Muscle of leg (tissue), 3 donors: ENCODE measurements at regions not wholly inside any gene's neighbourhood (a gene's known extent, or its start where the extent isn't known, plus 50 kb on each side); places are given as distances from the start of the nearest gene placed in this dataset.

Source experiments
- DNase-seq: peaks from one replicate; pipeline ENCODE4 v3.0.0; 2013
- H3K27ac ChIP-seq: one replicate; pipeline ENCODE4 v1.5.1; 2013; ENCODE audit warnings: mild to moderate bottlenecking, low read length, control low read depth
- H3K27me3 ChIP-seq: one replicate; pipeline ENCODE4 v1.6.1; 2013; ENCODE audit warnings: low read length; ENCODE audit not compliant: control insufficient read depth, insufficient read depth
- H3K36me3 ChIP-seq: one replicate; pipeline ENCODE4 v1.6.1; 2013; ENCODE audit warnings: low read length; ENCODE audit not compliant: control insufficient read depth, insufficient read depth
- H3K4me1 ChIP-seq: one replicate; pipeline ENCODE4 v1.6.1; 2013; ENCODE audit warnings: low read length; ENCODE audit not compliant: control insufficient read depth, insufficient read depth
- H3K4me3 ChIP-seq: one replicate; pipeline ENCODE4 v1.5.1; 2013; ENCODE audit warnings: low read length, control low read depth
- H3K9me3 ChIP-seq: replicated peaks from 2 replicates; pipeline ENCODE4 v1.6.1; 2013; ENCODE audit warnings: low read depth, low read length; ENCODE audit not compliant: control insufficient read depth
- WGBS: methylation state at CpG from one replicate; pipeline ENCODE4 v1.1.5; 2013; ENCODE audit warnings: missing lambda C conversion rate; ENCODE audit not compliant: insufficient coverage; 5-methylcytosine and 5-hydroxymethylcytosine counted together

DNA sequence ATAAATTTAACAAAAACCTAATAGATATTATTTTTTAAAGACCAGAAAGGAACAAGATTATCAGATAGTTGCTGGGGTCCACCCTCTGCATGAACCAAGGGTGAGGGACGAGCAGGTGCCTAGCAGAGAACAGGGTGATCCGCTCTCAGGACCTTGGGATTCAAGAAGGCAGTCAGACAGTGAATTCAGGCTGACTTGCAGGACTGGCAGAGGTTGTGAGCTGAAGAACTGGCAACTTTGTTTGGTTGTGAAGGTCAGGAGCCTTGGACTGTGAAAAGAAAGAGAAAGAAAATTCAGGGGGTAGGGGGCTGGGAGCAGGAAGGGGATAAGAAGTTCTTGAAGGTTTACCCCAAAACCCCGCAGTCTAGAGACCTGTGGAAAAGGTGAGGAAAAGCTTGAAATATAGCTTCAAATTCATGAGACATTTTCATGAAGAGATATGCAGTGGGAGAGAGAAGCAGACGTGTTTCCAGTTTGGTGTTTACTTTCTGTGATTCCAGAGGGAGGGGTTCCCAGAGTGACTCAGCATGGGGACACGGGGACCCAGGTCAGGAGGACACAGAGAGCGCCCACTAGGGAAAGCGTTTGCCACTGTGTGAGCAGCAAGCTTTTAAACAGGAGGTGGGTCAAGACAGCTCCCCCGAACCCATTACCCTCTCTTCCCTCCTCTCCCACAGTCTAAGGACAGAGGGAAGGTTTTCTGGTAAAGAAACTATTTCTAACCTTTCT lies 217.2 kb upstream of the UMPS start:
- WGBS: 71% methylated on average over 6 of the region's 8 CpGs
- Histone ChIP-seq H3K36me3 (no peaks in the 10 kb centered on the region), H3K27me3 (no peaks in the 10 kb centered on the region), H3K4me3 (no peak overlapping the region), H3K27ac (no peak overlapping the region), H3K9me3 (no peaks in the 10 kb centered on the region), H3K4me1 (peaks cover 2% of the 10 kb centered on the region)
- DNase-seq: no peak

- no peak overlapping the region for H3K27ac ChIP-seq
- H3K4me3 ChIP-seq: no peak overlapping the region
- no CpG with 5 or more reads among the region's 4 CpGs for WGBS
- H3K4me1 ChIP-seq: peaks cover 2% of the 10 kb centered on the region
- no peaks in the 10 kb centered on the region for H3K36me3 ChIP-seq
- H3K9me3 ChIP-seq: no peaks in the 10 kb centered on the region
- H3K27me3 ChIP-seq: no peaks in the 10 kb centered on the region
- no peak for DNase-seq
Observed at GRCh38 chr3:124513610-124513997, 216.6 kb upstream of the UMPS start.

DNA sequence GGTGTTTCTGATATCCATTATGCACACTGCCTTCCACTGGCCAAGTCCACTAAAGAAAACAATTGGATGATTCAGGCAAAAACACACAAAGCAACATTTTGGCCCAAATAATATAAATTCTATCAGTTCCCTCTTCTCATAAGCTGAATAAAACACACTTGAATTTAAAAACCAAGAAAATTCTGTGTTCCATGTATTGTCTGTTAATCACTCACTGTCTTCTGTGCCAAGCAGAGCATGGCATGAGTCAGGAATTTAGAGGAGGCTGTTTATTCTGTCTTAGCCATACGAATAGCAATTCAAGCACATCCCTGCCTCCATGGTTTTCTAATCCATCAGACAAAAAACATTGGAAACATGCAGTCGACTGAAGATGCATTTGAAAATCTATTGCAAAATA lies 215.6 kb upstream of the UMPS start:
- no peaks in the 10 kb centered on the region for H3K36me3 ChIP-seq
- H3K9me3 ChIP-seq: no peaks in the 10 kb centered on the region
- no peak for DNase-seq
- no CpG with 5 or more reads among the region's 2 CpGs for WGBS
- no peaks in the 10 kb centered on the region for H3K27me3 ChIP-seq
- no peak overlapping the region for H3K4me3 ChIP-seq
- peaks cover 2% of the 10 kb centered on the region for H3K4me1 ChIP-seq
- H3K27ac ChIP-seq: no peak overlapping the region

DNA sequence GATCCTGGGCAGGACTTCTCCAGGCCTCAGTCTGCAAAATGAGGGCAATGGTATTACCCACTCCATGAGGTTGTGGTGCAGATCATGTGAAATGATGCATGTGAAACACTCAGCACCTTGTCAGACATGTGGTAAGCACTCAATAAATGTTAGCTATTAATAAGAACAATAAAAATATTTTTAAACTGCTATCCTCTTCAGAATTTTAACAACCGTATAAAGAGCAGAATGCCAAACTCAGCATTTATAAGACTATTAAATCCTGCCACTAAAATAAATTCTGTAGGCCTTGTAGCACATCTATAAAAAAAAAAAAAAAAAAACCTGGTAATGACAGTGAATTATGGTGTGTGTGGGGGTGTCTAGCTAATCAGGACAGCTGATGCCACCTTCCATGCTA lies 213.9 kb upstream of the UMPS start:
- H3K4me1 ChIP-seq: peaks cover 2% of the 10 kb centered on the region
- no peak for DNase-seq
- no peak overlapping the region for H3K4me3 ChIP-seq
- no CpG with 5 or more reads among the region's 1 CpG for WGBS
- no peaks in the 10 kb centered on the region for H3K27me3 ChIP-seq
- H3K9me3 ChIP-seq: no peaks in the 10 kb centered on the region
- H3K27ac ChIP-seq: no peak overlapping the region
- no peaks in the 10 kb centered on the region for H3K36me3 ChIP-seq

GRCh38 chr3:124517306-124517705 lies 212.9 kb upstream of the UMPS start:
- no peaks in the 10 kb centered on the region for H3K9me3 ChIP-seq
- no peak overlapping the region for H3K27ac ChIP-seq
- no peaks in the 10 kb centered on the region for H3K27me3 ChIP-seq
- DNase-seq: peak; percentile 69
- no peak overlapping the region for H3K4me3 ChIP-seq
- WGBS: no CpG with 5 or more reads among the region's 2 CpGs
- peaks cover 2% of the 10 kb centered on the region for H3K4me1 ChIP-seq
- no peaks in the 10 kb centered on the region for H3K36me3 ChIP-seq

DNA sequence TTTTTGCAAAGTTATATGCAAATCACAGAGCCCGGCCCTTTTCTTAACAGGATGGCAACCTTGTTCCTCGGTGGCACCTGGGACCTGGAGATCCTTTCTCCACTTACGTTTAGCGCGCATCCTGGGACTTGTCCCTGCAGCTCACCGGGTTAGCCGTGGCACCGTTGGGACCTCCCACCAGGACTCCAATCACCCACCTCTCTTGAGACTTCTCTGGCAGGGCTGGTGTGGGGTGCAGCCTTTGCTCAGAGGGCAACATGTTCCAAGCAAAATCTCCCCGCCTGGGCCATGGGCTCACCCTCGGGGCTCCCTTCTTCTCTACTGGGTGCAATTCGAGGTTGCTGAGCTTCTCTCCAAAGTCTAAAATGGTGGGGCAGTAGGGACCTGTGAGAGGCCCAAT lies 211.9 kb upstream of the UMPS start:
- H3K27me3 ChIP-seq: no peaks in the 10 kb centered on the region
- peaks cover 2% of the 10 kb centered on the region for H3K4me1 ChIP-seq
- H3K4me3 ChIP-seq: no peak overlapping the region
- no peaks in the 10 kb centered on the region for H3K9me3 ChIP-seq
- 100% methylated on average over 7 of the region's 11 CpGs for WGBS
- H3K27ac ChIP-seq: no peak overlapping the region
- no peak for DNase-seq
- no peaks in the 10 kb centered on the region for H3K36me3 ChIP-seq

DNA sequence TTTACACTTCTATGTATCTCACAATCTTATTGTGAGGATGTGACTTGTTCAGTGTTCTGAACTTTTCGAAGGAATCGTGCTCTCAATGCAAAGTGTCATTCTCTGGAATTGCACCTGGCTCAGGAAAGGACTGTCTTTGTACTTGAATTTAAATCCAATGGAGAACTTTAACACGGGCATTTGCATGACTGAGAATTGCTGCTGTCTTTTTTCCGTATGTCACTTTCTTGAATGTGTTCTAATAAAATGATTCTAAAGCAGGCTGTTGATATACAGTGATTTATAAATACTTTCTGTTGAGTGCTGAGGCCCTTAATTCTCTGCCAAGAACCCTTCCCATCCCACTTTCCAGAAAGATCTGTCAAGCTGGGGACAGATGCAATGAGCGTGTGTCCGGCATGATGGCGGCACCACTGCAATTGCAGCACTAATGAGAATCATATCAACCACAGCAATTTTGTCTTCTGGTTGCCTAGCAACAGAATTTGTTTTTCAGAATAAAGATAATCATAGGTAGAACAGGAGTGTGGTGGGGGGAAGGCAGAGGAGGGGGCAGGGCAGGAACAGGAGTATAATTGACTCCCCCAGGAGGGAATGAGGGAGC lies 210.6 kb upstream of the UMPS start:
- peaks cover under 1% of the 10 kb centered on the region for H3K9me3 ChIP-seq
- H3K27ac ChIP-seq: no peak overlapping the region
- H3K36me3 ChIP-seq: no peaks in the 10 kb centered on the region
- no peaks in the 10 kb centered on the region for H3K27me3 ChIP-seq
- WGBS: 81% methylated on average over 4 of the region's 7 CpGs
- H3K4me3 ChIP-seq: no peak overlapping the region
- peaks cover 2% of the 10 kb centered on the region for H3K4me1 ChIP-seq
- no peak for DNase-seq

- WGBS: 100% methylated on average over 1 of the region's 5 CpGs
Observed at GRCh38 chr3:124520970-124521369, 209.3 kb upstream of the UMPS start.

GRCh38 chr3:124522082-124522625 lies 208.1 kb upstream of the UMPS start:
- DNase-seq: no peak
- H3K4me1 ChIP-seq: peaks cover 2% of the 10 kb centered on the region
- WGBS: no CpG with 5 or more reads among the region's 1 CpG
- no peaks in the 10 kb centered on the region for H3K36me3 ChIP-seq
- no peak overlapping the region for H3K27ac ChIP-seq
- no peaks in the 10 kb centered on the region for H3K27me3 ChIP-seq
- peaks cover 6% of the 10 kb centered on the region for H3K9me3 ChIP-seq
- no peak overlapping the region for H3K4me3 ChIP-seq

More at GRCh38 chr3:124520970-124521369, 209.3 kb upstream of the UMPS start:
- Histone ChIP-seq H3K4me1 (peaks cover 2% of the 10 kb centered on the region), H3K36me3 (no peaks in the 10 kb centered on the region), H3K4me3 (no peak overlapping the region), H3K27me3 (no peaks in the 10 kb centered on the region), H3K27ac (no peak overlapping the region), H3K9me3 (peaks cover 6% of the 10 kb centered on the region)
- DNase-seq: no peak

- Histone ChIP-seq H3K27me3 (no peaks in the 10 kb centered on the region), H3K4me1 (no peaks in the 10 kb centered on the region), H3K9me3 (peaks cover 6% of the 10 kb centered on the region), H3K36me3 (no peaks in the 10 kb centered on the region), H3K27ac (no peak overlapping the region), H3K4me3 (no peak overlapping the region)
- no peak for DNase-seq
- no CpG with 5 or more reads among the region's 1 CpG for WGBS
Observed at GRCh38 chr3:124526601-124527000, 203.7 kb upstream of the UMPS start.
